ENCODE measurements at regions not wholly inside any gene's neighbourhood (a gene's known extent, or its start where the extent isn't known, plus 50 kb on each side); places are given as distances from the start of the nearest gene placed in this dataset.

DNA sequence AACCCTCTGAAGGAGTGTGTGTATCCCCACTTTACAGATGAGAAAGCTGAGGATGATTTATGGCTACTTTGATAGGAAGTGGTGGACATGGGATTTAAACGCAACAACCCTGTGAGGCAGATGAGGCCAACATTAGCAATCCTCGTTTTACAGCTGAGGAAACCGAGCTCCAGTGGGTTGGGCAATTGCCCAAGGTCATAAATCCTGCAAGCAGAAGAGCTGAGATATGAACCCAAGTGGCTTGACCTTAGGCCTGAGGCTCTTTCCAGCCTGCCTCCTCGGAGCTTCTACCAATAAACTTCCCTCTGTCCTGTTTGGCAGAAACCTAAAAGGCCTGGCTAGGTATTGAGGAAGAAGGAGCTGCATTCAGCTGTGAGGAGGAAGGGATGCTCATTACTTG is 185.5 kb upstream of the RBPJ start:
- in situ Hi-C loops (cut with MboI) (no loop called here), intact Hi-C loops (cut with micrococcal nuclease; ENCODE audit: unreplicated experiment) (no loop called here)
- DNase-seq (ENCODE audit: low read depth, low spot score) (no peak), FAIRE-seq (no peak), ATAC-seq (no peak)
- Histone ChIP-seq H4K20me1 (ENCODE audit: control insufficient read depth, insufficient read depth) (no peaks in the 10 kb centered on the region), H3K9me3 (replicated peaks; ENCODE audit: control insufficient read depth, insufficient read depth, low read length) (no peaks in the 10 kb centered on the region; the same call in 2 of the 3 replicates), H3K27me3 (replicated peaks in 1 of 2; ENCODE audit: control insufficient read depth in 2 of 2, insufficient read depth in 2 of 2, low read length in 1 of 2) (no peaks in the 10 kb centered on the region), H3K9ac (ENCODE audit: control insufficient read depth, insufficient read depth, low read length) (no peak overlapping the region), H3K4me3 (no peak overlapping the region), H3K79me2 (ENCODE audit: control insufficient read depth, insufficient read depth, low read length) (no peaks in the 10 kb centered on the region), H2AFZ (ENCODE audit: control insufficient read depth, low read depth, low read length) (no peak overlapping the region), H3K4me2 (ENCODE audit: control insufficient read depth, insufficient read depth) (no peak overlapping the region), H3K27ac (ENCODE audit: control insufficient read depth, insufficient read depth) (no peak overlapping the region), H3K36me3 (ENCODE audit: control insufficient read depth in 2 of 2, insufficient read depth in 2 of 2, low read length in 1 of 2) (no peaks in the 10 kb centered on the region), H3K4me1 (ENCODE audit: control insufficient read depth, insufficient read depth, low read length) (peaks cover 39% of the 10 kb centered on the region)
- SMC1A ChIA-PET (ENCODE audit: uncharacterized antibody, unreplicated experiment) = interaction anchor here (1.0 to 2.0 kb wide), 5 partner anchors 42 to 192 kb away, joined by 3 to 6 read pairs (median 5); no protein-coding TSS in a partner anchor
- BruUV-seq (replicated peaks) = no TSS peak
- WGBS (ENCODE audit: insufficient coverage, insufficient replicate concordance, low lambda C conversion rate, missing lambda C conversion rate) = 56% methylated on average over 4 of the region's 4 CpGs
- TF ChIP-seq HCFC1 (IDR thresholded peaks at IDR 0.05; ENCODE audit: low read length) (no peak), KAT2A (conservative IDR thresholded peaks at IDR 0.05; ENCODE audit: control insufficient read depth, low read depth, low read length) (no peak)
- RAD21 ChIA-PET (ENCODE audit: unreplicated experiment) = no interaction called here
- CTCF ChIA-PET = interaction anchor here (0.5 to 1.2 kb wide), 3 partner anchors 46 to 63 kb away, joined by 4 to 5 read pairs (median 4); no protein-coding TSS in a partner anchor
- POLR2A ChIA-PET = interaction anchor here (1.5 kb wide), 1 partner anchor 51 kb away, joined by 4 read pairs; no protein-coding TSS in a partner anchor

DNA sequence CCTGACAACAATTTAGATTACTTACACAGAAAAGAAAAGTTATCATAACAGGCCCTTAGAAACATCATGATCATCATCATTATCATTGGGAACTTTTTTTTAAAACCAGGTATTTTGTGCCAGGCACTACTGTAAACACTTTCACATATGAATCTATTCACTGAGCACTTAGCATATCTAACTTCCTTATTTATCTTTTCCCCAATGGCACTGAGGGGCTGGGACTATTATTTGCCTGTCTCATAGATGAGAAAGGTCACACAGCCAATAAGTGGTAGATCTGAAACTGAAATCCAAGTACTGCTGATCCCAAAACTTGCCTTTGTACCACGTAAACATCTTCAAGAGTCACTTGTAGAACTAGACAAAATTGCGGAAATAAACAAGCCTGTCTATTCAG is 184.2 kb upstream of the RBPJ start:
- H3K36me3 ChIP-seq (ENCODE audit: control insufficient read depth in 2 of 2, insufficient read depth in 2 of 2, low read length in 1 of 2) = no peaks in the 10 kb centered on the region
- no peaks in the 10 kb centered on the region; the same call in 2 of the 3 replicates for H3K9me3 ChIP-seq (replicated peaks; ENCODE audit: control insufficient read depth, insufficient read depth, low read length)
- intact Hi-C loops (cut with micrococcal nuclease; ENCODE audit: unreplicated experiment) = no loop called here
- DNase-seq (ENCODE audit: low read depth, low spot score) = no peak
- no peak overlapping the region for H3K4me2 ChIP-seq (ENCODE audit: control insufficient read depth, insufficient read depth)
- FAIRE-seq = no peak
- POLR2A ChIA-PET = no interaction called here
- H3K27ac ChIP-seq (ENCODE audit: control insufficient read depth, insufficient read depth) = no peak overlapping the region
- H3K79me2 ChIP-seq (ENCODE audit: control insufficient read depth, insufficient read depth, low read length) = no peaks in the 10 kb centered on the region
- ATAC-seq = no peak
- 97% methylated on average over 2 of the region's 2 CpGs for WGBS (ENCODE audit: insufficient coverage, insufficient replicate concordance, low lambda C conversion rate, missing lambda C conversion rate)
- H2AFZ ChIP-seq (ENCODE audit: control insufficient read depth, low read depth, low read length) = no peak overlapping the region
- peaks cover 27% of the 10 kb centered on the region for H3K4me1 ChIP-seq (ENCODE audit: control insufficient read depth, insufficient read depth, low read length)
- BruUV-seq (replicated peaks) = no TSS peak
- no peaks in the 10 kb centered on the region for H3K27me3 ChIP-seq (replicated peaks in 1 of 2; ENCODE audit: control insufficient read depth in 2 of 2, insufficient read depth in 2 of 2, low read length in 1 of 2)
- RAD21 ChIA-PET (ENCODE audit: unreplicated experiment) = no interaction called here
- no peaks in the 10 kb centered on the region for H4K20me1 ChIP-seq (ENCODE audit: control insufficient read depth, insufficient read depth)
- no peak overlapping the region for H3K4me3 ChIP-seq
- TF ChIP-seq PAX8 (IDR thresholded peaks at IDR 0.05) = no peak
- TF ChIP-seq, protein P1, sequence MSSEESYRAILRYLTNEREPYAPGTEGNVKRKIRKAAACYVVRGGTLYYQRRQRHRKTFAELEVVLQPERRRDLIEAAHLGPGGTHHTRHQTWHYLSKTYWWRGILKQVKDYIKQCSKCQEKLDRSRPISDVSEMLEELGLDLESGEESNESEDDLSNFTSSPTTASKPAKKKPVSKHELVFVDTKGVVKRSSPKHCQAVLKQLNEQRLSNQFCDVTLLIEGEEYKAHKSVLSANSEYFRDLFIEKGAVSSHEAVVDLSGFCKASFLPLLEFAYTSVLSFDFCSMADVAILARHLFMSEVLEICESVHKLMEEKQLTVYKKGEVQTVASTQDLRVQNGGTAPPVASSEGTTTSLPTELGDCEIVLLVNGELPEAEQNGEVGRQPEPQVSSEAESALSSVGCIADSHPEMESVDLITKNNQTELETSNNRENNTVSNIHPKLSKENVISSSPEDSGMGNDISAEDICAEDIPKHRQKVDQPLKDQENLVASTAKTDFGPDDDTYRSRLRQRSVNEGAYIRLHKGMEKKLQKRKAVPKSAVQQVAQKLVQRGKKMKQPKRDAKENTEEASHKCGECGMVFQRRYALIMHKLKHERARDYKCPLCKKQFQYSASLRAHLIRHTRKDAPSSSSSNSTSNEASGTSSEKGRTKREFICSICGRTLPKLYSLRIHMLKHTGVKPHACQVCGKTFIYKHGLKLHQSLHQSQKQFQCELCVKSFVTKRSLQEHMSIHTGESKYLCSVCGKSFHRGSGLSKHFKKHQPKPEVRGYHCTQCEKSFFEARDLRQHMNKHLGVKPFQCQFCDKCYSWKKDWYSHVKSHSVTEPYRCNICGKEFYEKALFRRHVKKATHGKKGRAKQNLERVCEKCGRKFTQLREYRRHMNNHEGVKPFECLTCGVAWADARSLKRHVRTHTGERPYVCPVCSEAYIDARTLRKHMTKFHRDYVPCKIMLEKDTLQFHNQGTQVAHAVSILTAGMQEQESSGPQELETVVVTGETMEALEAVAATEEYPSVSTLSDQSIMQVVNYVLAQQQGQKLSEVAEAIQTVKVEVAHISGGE (CRISPR knock-in tag; IDR thresholded peaks at IDR 0.05) = no peak
- no peak for TF ChIP-seq FOXK2 (IDR thresholded peaks at IDR 0.05)
- TF ChIP-seq, protein P2, sequence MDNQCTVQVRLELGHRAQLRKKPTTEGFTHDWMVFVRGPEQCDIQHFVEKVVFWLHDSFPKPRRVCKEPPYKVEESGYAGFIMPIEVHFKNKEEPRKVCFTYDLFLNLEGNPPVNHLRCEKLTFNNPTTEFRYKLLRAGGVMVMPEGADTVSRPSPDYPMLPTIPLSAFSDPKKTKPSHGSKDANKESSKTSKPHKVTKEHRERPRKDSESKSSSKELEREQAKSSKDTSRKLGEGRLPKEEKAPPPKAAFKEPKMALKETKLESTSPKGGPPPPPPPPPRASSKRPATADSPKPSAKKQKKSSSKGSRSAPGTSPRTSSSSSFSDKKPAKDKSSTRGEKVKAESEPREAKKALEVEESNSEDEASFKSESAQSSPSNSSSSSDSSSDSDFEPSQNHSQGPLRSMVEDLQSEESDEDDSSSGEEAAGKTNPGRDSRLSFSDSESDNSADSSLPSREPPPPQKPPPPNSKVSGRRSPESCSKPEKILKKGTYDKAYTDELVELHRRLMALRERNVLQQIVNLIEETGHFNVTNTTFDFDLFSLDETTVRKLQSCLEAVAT (IDR thresholded peaks at IDR 0.05) = no peak
- no peak for TF ChIP-seq MEF2A (IDR thresholded peaks at IDR 0.05; ENCODE audit: insufficient read depth, low read depth, low read length)
- TF ChIP-seq NR2C1 (IDR thresholded peaks at IDR 0.05) = no peak
- no peak for TF ChIP-seq POU2F2 (IDR thresholded peaks at IDR 0.05; ENCODE audit: borderline replicate concordance, low read depth, low read length)
- TF ChIP-seq CBX3 (IDR thresholded peaks at IDR 0.05; ENCODE audit: borderline replicate concordance, low read depth) = no peak
- no peak for TF ChIP-seq CREB1 (IDR thresholded peaks at IDR 0.05; ENCODE audit: low read depth)
- TF ChIP-seq RCOR1 (conservative IDR thresholded peaks at IDR 0.05; ENCODE audit: low read depth, low read length) = no peak
- no peak for TF ChIP-seq MYC (IDR thresholded peaks at IDR 0.05; ENCODE audit: insufficient read depth, insufficient read length, insufficient replicate concordance, low read length, severe bottlenecking)
- H3K9ac ChIP-seq (ENCODE audit: control insufficient read depth, insufficient read depth, low read length) = no peak overlapping the region
- CTCF ChIA-PET = no interaction called here
- SMC1A ChIA-PET (ENCODE audit: uncharacterized antibody, unreplicated experiment) = no interaction called here
- in situ Hi-C loops (cut with MboI) = no loop called here
